ENCODE measurements at regions not wholly inside any gene's neighbourhood (a gene's known extent, or its start where the extent isn't known, plus 50 kb on each side); places are given as distances from the start of the nearest gene placed in this dataset.

GRCh38 chr4:173919196-173919595, 364.3 kb downstream of the FBXO8 start:
- DNase-seq, result no peak

- no peak for DNase-seq
These were observed 366.1 kb downstream of the FBXO8 start for GRCh38 chr4:173917255-173917960.

DNA sequence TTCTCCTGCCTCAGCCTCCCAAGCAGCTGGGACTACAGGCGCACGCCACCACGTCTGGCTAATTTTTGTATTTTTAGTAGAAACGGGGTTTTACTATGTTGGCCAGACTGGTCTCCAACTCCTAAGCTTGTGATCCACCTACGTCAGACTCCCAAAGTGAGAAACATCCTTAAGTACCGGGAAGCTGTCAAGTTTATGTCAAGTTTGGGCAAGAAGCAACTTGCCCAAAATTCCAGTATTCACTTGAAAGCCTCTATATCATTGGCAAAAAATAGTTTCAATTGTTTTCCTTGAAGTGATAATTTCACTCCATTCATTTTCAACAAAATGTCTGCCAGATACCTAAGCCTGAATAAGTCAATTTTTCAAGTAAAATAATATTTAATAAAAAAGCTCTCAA, 370.0 kb downstream of the FBXO8 start:
- DNase-seq, result no peak

- no peak for DNase-seq
These were observed 371.1 kb downstream of the FBXO8 start for GRCh38 chr4:173912384-173912783.

DNA sequence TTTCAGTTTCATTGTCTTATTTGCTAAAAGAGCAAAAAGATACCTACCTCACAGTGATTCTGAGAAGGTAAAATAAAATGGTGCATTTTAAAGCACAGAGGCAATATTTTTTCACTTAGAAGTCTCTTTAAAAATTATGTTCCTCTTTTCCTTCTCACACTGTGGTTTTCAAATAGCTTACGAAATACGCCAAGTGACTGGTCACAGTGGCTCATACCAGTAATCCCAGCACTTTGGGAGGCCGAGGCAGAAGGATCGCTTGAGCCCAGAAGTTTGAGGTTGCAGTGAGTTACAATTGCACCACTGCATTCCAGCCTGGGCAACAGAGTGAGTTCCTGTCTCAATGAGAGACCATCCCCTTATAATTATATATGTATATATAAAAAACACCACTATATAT, 372.6 kb downstream of the FBXO8 start:
- DNase-seq, result no peak

- no peak for DNase-seq
These were observed 374.2 kb downstream of the FBXO8 start for GRCh38 chr4:173909294-173909693.

- DNase-seq, result no peak
These were observed 369.8 kb upstream of the HAND2 start for GRCh38 chr4:173899813-173900212.

DNA sequence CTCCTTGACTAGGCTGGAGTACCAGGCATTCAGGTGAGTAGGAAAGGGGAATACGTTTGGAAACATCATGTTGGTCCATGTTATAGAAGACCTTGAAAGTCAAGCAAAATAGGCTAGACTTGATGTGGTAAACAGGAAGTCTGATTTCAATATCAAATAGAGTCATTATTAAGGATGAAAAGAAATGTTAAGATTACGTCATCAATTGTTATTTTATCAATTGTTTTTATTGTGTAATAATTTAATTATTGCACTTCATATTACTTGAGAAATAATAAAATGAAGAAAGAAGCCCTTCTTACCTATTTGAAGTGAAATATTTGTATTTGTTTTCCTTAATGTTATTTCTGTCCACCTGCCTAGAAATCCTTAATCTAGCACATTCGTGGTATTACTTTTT, 361.0 kb upstream of the HAND2 start:
- DNase-seq, result no peak

DNA sequence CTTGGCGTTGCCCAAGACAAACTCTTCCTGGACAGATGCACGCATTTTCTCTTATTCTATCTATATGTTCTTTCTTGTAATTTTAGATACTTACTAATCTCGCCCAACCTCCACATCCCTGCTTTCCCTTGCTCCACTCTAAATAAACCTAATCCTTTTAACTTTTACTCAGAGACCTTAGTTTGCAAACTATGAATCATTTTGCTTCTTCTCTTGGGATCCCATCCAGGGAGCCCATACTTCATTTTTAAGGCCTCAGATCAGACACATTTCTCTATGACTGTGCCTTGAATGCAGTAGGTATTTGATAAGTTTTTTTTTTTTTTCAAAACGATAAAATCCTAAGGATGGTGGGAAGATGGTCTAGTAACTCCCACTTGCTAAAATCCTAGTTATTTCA, 353.8 kb upstream of the HAND2 start:
- DNase-seq, result no peak

GRCh38 chr4:173880897-173881296, 350.9 kb upstream of the HAND2 start:
- DNase-seq, result no peak

DNA sequence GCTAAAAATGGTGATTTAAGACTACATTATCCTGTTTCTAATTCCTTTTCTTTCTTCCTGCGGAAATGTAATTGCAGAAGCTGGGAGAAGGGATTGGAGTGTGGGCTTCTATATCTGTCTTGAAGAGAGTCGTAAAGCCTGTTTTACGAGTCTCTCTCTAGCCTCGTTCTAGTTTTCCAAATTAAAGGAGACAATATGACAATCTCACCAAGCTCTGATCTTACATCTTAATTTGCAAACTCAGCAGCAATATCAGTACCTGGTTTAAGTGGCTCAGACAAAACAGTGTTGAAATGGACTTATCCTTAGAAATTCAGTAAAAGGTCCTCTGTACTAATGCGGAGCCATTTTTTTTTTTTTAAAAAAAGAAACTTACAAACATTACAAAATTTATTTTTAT, 349.5 kb upstream of the HAND2 start:
- no peak for DNase-seq

- DNase-seq, result no peak
These were observed 348.7 kb upstream of the HAND2 start for GRCh38 chr4:173878701-173879100.

GRCh38 chr4:173871643-173872042, 341.6 kb upstream of the HAND2 start:
- no peak for DNase-seq

GRCh38 chr4:173866322-173867026, 336.4 kb upstream of the HAND2 start:
- DNase-seq, result no peak

GRCh38 chr4:173862754-173863153, 332.7 kb upstream of the HAND2 start:
- DNase-seq, result no peak

GRCh38 chr4:173860094-173860493, 330.1 kb upstream of the HAND2 start:
- no peak for DNase-seq

GRCh38 chr4:173859091-173859713, 329.2 kb upstream of the HAND2 start:
- DNase-seq, result no peak

DNA sequence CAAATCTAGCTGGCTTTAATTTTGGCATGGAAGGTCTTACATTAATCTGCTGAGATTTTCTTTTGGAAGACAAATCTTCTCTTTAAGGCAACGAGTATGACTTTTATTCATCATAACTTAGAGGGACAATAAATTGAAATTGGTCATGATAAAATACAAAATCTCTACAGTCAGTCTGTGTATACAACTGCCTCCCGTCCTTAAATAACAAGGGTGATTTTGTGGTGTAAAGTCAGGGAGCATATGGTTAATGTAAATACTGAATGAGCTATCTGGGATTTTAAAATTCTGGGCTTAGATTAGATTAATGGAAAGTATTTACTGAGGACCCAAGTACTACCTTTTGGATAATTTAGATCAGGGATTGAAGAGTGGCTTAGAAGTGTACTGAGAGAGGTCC, 328.4 kb upstream of the HAND2 start:
- DNase-seq, result no peak

GRCh38 chr4:173857828-173858227, 327.8 kb upstream of the HAND2 start:
- no peak for DNase-seq

- DNase-seq, result no peak
These were observed 325.0 kb upstream of the HAND2 start for GRCh38 chr4:173855015-173855414.

DNA sequence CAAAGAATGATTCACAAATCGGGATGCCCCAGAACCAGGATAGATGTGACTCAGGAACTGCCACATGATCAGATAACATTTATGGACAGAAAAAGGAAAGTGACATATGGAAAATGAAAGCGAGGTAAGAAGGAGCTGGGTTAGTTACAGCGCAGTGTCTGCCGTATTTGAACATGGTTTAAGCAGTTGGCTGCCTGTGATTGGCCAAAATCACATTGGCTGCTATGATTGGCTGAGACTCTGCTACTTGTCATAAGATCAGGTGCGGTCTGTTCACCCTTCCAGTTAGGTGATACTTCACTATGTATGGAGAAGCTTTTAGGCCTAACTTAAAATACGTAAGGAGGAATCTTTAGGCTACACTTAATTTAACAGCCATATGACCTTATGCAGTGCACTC, 322.7 kb upstream of the HAND2 start:
- DNase-seq, result no peak

DNA sequence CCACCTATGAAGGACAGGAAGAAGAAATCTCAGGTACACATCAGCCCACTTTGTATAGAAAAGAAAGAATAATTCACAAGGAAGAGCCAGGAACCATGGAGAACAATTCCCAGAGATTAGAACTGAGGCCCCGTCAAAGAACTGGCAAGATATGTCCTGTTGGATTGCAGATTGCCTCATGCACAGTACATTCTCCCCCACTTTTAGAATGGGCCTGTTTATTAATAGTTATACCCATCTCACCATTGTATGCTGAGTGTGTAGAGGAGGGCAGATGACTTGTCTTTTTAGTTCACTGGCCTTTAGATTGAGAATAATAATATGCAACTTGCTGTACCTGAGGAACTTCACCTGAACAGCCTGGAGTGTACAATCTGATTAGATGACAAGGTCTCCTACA, 315.6 kb upstream of the HAND2 start:
- DNase-seq, result no peak

DNA sequence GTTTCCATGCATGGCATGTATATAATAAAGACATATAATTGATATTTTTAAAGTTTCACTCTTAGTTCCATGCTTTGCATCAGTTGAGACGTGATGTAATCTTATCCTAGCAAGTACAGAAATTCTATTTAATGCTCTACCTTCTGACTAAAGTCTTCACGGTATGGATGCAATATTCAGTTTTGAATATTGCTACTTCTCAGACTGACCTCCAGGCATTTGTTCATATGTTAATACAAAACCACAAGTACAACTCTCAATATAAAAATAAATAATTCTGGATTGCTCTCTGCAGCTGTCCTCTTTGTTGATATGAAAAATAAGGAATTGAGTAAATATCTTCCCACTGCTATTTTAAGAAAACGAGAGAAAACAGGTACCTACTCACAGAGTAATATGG, 309.8 kb upstream of the HAND2 start:
- no peak for DNase-seq

GRCh38 chr4:173837517-173837916, 307.5 kb upstream of the HAND2 start:
- no peak for DNase-seq
